Parathyroid adenoma (tissue), 2 donors: ENCODE measurements at regions not wholly inside any gene's neighbourhood (a gene's known extent, or its start where the extent isn't known, plus 50 kb on each side); places are given as distances from the start of the nearest gene placed in this dataset.

ENCODE experiments used
- H2AFZ ChIP-seq: fragments of 300-600 bp; sonication (generic); one replicate; pipeline ENCODE4 v1.7.0; 2017; ENCODE audit warnings: antibody characterized with exemption, mild to moderate bottlenecking
- H3K27ac ChIP-seq: fragments of 300-600 bp; sonication (generic); one replicate; pipeline ENCODE4 v1.7.0; 2017
- H3K27me3 ChIP-seq: fragments of 300-600 bp; sonication (generic); one replicate; pipeline ENCODE4 v1.7.0; 2017; ENCODE audit warnings: low read length; ENCODE audit not compliant: control insufficient read depth, insufficient read depth
- H3K36me3 ChIP-seq: fragments of 300-600 bp; sonication (generic); one replicate; pipeline ENCODE4 v1.7.0; 2017; ENCODE audit warnings: low read length; ENCODE audit not compliant: control insufficient read depth, insufficient read depth
- H3K4me1 ChIP-seq: fragments of 300-600 bp; sonication (generic); one replicate; pipeline ENCODE4 v1.7.0; 2017; ENCODE audit warnings: control low read depth
- H3K4me2 ChIP-seq: fragments of 300-600 bp; sonication (generic); one replicate; pipeline ENCODE4 v1.7.0; 2017; ENCODE audit warnings: low read length
- H3K4me3 ChIP-seq: fragments of 300-600 bp; sonication (generic); one replicate; pipeline ENCODE4 v1.7.0; 2017; ENCODE audit warnings: low read depth, low read length
- H3K79me2 ChIP-seq: fragments of 300-600 bp; sonication (generic); one replicate; pipeline ENCODE4 v1.7.0; 2017; ENCODE audit warnings: control low read depth
- H3K9ac ChIP-seq: fragments of 300-600 bp; sonication (generic); one replicate; pipeline ENCODE4 v1.7.0; 2017; ENCODE audit warnings: mild to moderate bottlenecking
- H3K9me3 ChIP-seq: fragments of 300-600 bp; sonication (generic); one replicate; pipeline ENCODE4 v1.7.0; 2017; ENCODE audit warnings: low read length; ENCODE audit not compliant: control insufficient read depth
- CTCF ChIP-seq: fragments of 300-600 bp; sonication (generic); IDR thresholded peaks from one replicate; pipeline ENCODE4 v1.7.0; 2017; ENCODE audit warnings: antibody characterized with exemption, mild to moderate bottlenecking
- donor health status: primary hyperparathyroidism.

GRCh38 chr7:156082048-156083040 is 270.1 kb upstream of the SHH start:
- Histone ChIP-seq H3K9me3 (no peaks in the 10 kb centered on the region), H3K27ac (no peak overlapping the region), H3K4me2 (no peak overlapping the region), H3K4me1 (no peaks in the 10 kb centered on the region), H3K4me3 (no peak overlapping the region), H3K9ac (no peak overlapping the region), H3K79me2 (no peaks in the 10 kb centered on the region), H3K36me3 (no peaks in the 10 kb centered on the region), H2AFZ (no peak overlapping the region), H3K27me3 (no peaks in the 10 kb centered on the region)
- TF ChIP-seq CTCF: no peak

- no peak overlapping the region for H2AFZ ChIP-seq
- no peak overlapping the region for H3K4me3 ChIP-seq
- H3K27me3 ChIP-seq: no peaks in the 10 kb centered on the region
- no peaks in the 10 kb centered on the region for H3K4me1 ChIP-seq
- H3K9ac ChIP-seq: no peak overlapping the region
- H3K79me2 ChIP-seq: no peaks in the 10 kb centered on the region
- no peak overlapping the region for H3K4me2 ChIP-seq
- no peak for TF ChIP-seq CTCF
- no peak overlapping the region for H3K27ac ChIP-seq
- H3K9me3 ChIP-seq: no peaks in the 10 kb centered on the region
- no peaks in the 10 kb centered on the region for H3K36me3 ChIP-seq
These were observed 268.3 kb upstream of the SHH start for GRCh38 chr7:156080596-156080995.

- Histone ChIP-seq H3K79me2 (no peaks in the 10 kb centered on the region), H3K4me1 (no peaks in the 10 kb centered on the region), H3K27ac (no peak overlapping the region), H2AFZ (no peak overlapping the region), H3K27me3 (no peaks in the 10 kb centered on the region), H3K4me2 (no peak overlapping the region), H3K36me3 (no peaks in the 10 kb centered on the region), H3K9ac (no peak overlapping the region), H3K9me3 (no peaks in the 10 kb centered on the region), H3K4me3 (no peak overlapping the region)
- no peak for TF ChIP-seq CTCF
These were observed 267.8 kb upstream of the SHH start for GRCh38 chr7:156080046-156080445.

GRCh38 chr7:156079156-156079555 is 266.9 kb upstream of the SHH start:
- H3K36me3 ChIP-seq: no peaks in the 10 kb centered on the region
- H3K4me3 ChIP-seq: no peak overlapping the region
- no peaks in the 10 kb centered on the region for H3K27me3 ChIP-seq
- no peaks in the 10 kb centered on the region for H3K9me3 ChIP-seq
- no peak overlapping the region for H3K4me2 ChIP-seq
- TF ChIP-seq CTCF: no peak
- no peak overlapping the region for H3K9ac ChIP-seq
- no peak overlapping the region for H3K27ac ChIP-seq
- H3K4me1 ChIP-seq: no peaks in the 10 kb centered on the region
- no peak overlapping the region for H2AFZ ChIP-seq
- H3K79me2 ChIP-seq: no peaks in the 10 kb centered on the region
